Jurkat, Clone E6-1 (cell line): ENCODE measurements at regions not wholly inside any gene's neighbourhood (a gene's known extent, or its start where the extent isn't known, plus 50 kb on each side); places are given as distances from the start of the nearest gene placed in this dataset.

ENCODE experiments used
- DNase-seq: peaks from one replicate; pipeline ENCODE4 v3.0.0-alpha.2; 2011; ENCODE audit warnings: low read depth, low spot score
- H3K4me3 ChIP-seq: 2 replicates; pipeline ENCODE4 v1.5.1; 2011; ENCODE audit warnings: mild to moderate bottlenecking, low read length, control low read depth, moderate library complexity

DNA sequence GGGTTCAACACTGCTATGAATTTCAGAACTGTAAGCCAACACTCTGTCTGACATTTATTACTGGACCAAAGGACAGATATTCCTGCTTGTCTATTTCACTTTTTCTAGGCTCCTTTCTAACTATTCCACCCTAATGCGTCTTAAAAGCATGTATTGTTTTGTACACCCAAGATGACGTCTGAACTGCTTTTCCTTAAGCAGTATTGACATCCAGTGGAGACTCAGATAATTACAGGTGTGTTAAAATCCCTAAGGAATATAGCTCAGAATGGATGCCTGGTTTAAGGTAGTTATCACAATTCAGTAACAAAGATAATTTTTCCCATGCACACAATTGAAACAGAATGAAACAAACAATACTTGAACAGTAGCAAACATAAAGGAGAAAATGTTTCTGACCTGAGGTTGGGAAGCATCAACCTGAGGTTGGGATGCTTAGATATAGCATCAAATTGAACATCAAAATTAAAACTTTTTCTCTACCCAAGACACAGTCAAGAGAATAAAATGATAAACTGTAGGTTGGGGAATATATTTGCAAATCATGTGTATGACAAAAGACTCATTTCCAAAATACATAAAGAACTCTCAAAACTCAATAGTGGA, 93.7 kb upstream of the PTPRR start:
- peak; percentile 20 for DNase-seq

DNA sequence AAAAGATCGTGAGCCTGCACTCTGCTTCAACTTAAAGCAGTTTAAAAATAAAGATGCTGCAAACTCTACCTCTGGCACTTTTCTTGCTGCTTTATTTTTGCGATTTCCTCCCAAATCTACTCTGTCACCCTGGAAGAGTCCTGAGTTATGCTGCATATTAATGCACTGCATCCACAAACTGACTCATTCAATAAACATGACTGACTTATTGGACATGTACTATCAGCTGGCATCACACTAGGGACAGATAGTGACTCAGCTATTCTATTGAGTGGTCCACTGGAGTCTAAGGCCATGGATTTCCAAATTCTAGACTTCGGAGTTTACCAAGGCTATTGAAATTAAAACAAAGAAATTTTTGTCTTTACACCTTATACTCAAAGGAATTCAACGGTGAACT, 90.7 kb upstream of the PTPRR start:
- no peak for DNase-seq
- no peak overlapping the region for H3K4me3 ChIP-seq

More for the DNA sequence above, 93.7 kb upstream of the PTPRR start:
- H3K4me3 ChIP-seq = no peak overlapping the region

DNA sequence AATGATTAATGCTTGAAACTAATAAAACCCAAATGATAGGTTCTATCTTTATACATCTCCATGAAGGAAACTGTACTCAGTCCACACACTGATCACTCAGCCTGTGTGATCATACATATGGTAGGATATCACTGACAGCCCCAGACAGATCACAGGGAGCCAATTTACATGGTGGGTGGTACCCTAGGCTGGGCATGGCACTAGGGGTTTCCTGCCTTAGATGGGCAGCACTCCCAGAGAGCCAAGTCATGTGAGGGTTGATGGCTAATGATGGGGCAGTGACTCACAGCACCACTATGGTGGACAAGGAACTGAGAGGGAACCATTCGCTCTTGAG, 89.6 kb upstream of the PTPRR start:
- DNase-seq = no peak
- no peak overlapping the region for H3K4me3 ChIP-seq

DNA sequence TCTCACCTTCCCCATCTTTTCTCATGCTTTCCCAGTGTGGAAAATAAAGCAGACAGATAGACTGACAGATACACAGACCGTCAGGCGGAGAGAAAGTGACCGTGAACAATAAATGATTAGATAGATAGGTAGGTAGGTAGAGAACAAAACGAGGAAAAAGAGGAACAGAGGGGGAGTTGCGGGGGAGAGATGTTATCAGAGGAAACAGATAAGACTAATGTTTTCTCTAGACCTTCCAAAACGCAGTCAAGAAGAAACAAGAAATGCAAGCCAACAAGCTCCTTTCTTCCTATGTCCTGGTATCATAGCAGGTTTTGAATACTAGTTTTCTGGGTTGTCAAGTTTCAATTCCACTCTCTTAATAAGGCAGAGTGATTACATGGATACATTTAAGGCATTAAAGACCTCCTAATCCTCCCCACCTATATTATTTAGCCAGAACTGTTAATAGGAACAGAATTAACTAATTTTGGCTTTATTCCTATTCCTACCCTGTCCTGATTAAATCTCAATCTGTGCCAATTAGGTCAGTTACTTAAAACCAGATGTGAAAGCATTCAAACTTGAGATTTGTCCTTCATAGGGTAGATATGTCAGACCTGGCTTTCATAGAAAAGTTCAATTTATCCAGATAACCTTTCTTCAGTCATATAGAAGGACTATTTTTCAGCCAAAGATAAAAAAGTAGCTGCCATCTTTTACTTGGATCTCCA, 89.0 kb upstream of the PTPRR start:
- no peak overlapping the region for H3K4me3 ChIP-seq
- peak; percentile 21 for DNase-seq

DNA sequence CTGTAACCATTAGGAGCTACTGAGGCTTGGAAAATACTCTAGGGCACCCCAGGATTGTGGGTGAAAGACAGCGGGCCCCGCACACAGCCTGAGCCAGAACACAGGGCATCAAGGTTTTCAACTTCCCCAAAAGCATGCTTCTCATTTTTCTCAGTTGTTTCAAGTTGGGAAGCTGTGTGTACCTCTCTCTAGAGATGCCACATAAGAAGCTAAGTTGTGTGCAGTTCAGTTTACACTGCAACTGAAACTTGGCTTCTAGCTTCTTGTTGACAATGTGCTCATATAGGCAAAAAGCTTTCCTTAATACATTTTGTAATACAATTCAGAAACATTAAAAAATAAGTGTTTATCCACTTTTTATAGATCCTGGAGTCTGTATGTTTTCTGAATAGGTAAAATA, 88.1 kb upstream of the PTPRR start:
- no peak overlapping the region for H3K4me3 ChIP-seq
- peak; percentile 51 for DNase-seq

DNA sequence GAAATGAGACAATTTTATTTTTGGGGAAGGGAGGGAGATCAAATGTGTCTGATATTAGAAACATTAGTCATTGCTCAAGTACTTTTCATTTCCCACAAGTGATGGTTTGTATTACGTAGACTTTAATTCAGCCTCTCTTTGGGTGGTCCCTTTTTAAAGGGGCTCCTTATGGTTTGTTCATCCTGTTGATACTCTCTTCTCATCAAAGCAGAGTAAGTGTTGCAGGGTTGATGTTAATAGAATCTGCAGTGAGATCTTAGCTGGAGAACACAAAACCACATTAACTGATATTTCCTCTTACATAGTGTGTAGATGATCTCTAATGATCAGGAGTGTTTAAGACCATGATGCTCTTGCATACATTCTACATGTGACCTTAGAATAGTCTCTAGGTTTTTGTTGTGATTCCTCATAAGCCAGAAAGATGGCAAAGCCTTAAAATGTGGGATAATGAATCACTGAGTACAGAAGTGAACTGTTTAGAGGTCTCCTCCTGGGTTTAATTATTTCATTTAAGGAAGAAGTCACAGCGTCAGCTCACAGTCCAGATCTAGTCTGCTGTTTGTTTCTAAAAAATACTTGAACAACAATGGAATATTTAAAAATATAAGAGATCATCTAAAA, 87.4 kb upstream of the PTPRR start:
- H3K4me3 ChIP-seq = no peak overlapping the region
- DNase-seq = peak; percentile 82

DNA sequence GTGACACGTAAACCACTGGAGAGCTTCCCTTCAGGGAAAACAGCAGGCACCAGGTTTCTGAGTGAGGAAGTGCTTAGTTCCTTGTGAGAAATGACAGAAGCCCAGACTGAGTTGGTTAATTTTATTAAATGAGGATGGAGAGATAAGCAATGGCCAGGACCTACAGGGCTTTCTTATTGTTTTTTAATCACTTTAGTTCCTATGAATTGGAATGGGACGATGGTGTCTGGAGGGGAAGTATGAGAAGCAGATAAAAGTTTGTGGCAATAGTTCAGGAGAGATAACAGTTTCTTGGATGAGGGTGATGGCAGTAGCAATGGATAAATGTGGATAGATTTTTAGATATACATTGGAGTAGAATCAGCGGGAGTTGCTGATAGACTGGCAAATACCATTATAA, 86.5 kb upstream of the PTPRR start:
- DNase-seq = no peak
- no peak overlapping the region for H3K4me3 ChIP-seq

DNA sequence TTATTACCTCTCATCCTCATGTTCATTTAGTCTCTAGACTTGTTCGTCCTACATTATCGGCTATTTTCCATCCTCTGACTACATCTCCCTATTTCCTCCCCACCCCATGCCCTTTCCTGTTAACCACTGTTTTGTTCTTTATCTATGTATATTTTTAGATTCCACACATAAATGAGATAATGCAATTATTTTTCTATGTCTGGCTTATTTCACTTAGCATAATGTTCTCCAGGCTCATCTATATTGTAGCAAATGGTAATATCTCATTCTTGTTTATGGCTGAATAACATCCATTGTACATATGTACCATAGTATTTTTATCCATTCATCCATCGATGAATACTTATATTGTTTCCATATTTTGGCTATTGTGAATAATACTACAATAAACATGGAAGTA, 84.6 kb upstream of the PTPRR start:
- DNase-seq = no peak
- no peak overlapping the region for H3K4me3 ChIP-seq

DNA sequence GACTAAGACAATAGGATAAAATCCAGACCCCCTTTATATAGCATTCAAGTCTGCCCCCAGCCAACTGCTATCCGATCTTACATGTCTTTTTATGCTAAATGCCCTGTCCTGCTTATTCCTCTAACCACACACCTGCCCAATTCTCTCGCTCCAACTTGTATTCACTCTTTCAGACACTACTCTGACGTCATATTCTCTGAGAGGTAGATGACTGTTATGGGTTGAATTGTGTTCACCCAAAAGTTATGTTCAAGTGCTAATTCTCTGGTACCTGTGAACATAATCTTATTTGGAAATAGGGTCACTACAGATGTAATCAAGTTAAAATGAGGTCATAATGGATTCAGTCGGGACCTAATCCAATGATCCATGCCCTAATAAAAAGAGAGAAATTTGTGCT, 84.0 kb upstream of the PTPRR start:
- DNase-seq = no peak
- no peak overlapping the region for H3K4me3 ChIP-seq

DNA sequence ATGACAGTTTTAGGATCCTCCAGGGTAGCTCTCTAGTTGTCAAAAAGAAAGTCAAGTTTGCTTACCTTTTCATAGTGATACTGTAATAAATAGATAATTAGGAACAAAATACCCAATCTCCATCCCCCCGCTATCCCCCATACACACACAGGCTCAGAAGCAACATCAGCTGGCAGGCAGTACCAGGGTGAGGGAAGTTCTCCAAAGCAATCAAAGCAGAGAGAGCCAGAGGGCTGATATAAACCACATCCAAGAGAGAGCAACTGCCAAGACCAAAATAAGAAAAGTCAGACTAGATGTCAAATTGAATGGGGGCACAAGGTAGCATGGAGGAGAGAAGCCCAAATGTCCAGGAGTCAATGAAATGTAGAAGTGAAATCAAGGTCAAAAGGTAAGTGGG, 80.2 kb upstream of the PTPRR start:
- peak; percentile 55 for DNase-seq

DNA sequence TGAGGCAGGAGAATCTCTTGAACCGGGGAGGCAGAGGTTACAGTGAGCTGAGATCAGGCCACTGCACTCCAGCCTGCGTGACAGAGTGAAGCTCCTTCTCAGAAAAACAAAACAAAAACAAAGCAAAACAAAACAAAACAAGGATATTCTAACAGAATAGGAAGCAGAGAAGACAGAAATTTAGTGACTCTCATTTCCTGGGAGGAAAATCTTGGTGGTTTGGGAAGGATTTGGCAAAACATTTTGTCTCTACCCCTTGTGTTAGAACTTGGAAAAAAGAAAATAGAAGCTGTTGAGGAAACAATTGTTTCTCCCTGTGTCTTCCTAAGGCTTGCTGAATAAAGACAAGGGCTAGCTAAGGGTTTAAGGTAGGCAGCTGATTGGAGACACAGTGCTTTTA, 79.7 kb upstream of the PTPRR start:
- H3K4me3 ChIP-seq = no peak overlapping the region
- DNase-seq = no peak

More for the DNA sequence above, 80.2 kb upstream of the PTPRR start:
- H3K4me3 ChIP-seq = no peak overlapping the region

DNA sequence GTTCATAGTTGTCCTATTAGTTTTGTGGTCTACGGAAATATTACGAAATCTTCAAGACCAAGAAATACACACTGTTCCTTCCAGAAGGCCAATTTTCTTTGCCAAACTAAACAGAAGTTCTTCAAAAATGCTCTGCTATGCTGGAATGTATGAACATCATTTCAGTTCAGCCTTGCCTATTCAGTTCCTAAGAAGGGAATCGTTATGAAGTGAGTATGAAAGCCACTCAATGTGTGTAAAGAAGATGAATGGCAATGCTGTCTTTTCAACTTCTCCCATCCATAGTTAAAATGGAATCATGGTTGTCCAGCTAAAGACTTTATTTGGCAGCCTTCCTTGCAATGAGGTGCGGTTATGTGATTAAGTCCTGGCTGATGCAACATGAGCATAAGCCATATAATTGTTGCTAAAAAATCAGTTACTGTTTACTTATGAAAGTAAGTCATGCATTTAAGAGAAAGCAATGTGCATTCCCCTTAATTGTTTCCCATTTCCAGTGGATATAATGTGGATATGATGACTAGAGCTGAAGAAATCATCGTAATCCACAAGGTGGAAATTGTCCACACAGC, 73.8 kb upstream of the PTPRR start:
- no peak for DNase-seq
- no peak overlapping the region for H3K4me3 ChIP-seq

DNA sequence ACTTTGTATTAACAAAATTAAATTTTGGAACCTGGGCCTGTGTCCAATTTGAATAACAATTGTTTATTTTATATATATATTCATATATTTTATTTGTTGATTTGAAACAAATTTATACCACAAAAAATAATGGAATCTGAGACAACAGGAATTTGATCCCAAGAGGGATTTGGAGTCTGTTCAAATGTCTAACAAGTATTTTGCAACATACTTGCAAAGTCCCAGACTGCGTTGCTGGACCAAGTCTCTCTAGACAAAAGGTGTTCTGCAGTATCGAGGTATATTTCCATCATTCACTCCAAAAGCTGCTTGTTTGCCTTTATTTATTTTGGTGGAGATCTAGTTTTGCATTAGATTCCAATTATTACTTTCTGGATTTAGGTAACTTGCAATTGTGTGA, 68.7 kb upstream of the PTPRR start:
- DNase-seq = no peak

DNA sequence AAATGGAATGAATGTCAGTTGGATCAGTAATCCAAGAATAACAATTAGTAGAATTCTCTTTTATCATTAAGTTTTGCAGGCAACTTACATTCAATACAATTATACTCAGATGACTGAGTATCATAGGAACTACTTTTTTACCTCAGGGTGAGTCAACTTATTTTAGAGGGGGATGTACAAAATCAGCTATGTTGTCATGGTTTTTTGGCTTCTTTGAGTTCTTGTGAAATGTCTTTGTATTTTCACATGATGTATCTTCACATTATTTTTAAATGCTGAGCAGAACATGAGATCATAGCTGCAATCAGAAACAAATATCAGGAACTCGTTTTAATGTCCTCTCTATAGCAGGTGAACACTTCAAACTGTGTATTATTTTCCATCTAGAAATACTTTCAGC, 65.3 kb upstream of the PTPRR start:
- no peak overlapping the region for H3K4me3 ChIP-seq
- DNase-seq = no peak

More for the DNA sequence above, 68.7 kb upstream of the PTPRR start:
- no peak overlapping the region for H3K4me3 ChIP-seq

DNA sequence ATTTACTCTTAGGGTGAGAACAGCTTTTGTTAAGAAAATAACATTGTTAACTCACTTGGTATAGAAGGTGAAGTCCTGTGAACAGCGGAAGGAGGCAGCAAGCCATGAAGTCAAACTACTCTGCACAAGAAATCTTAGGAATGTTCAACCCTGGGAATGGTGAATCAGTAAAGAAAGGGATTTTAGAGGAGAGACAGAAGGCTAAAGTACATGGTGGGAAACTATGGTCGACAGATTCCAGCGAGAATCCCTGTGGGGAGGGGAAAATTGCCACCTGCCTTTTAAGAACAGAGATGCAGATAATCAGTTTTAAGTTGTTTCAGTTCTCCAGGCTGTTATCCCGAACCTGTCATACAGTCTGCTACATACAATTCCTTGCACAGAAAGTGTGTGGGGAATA, 63.2 kb upstream of the PTPRR start:
- no peak overlapping the region for H3K4me3 ChIP-seq
- no peak for DNase-seq

DNA sequence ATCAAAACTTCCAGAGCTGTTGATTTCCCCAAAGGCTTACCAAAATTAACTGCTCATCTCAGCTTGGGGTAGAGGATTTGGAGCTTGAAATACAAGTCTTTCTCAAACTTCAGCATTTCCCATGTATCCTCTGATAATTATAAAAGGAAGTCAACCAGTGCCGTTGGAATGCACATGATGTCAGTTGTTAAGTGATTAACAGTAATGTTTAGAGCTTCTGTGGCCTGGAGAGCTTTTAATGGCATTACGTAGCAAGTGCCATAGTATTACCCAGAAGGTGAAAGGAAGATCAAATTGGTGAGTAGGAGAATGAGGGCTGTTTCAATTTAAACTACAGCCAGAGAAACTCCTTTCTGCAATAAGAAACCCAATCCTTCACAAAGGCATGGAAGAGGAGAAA, 62.5 kb upstream of the PTPRR start:
- no peak for DNase-seq
- no peak overlapping the region for H3K4me3 ChIP-seq

DNA sequence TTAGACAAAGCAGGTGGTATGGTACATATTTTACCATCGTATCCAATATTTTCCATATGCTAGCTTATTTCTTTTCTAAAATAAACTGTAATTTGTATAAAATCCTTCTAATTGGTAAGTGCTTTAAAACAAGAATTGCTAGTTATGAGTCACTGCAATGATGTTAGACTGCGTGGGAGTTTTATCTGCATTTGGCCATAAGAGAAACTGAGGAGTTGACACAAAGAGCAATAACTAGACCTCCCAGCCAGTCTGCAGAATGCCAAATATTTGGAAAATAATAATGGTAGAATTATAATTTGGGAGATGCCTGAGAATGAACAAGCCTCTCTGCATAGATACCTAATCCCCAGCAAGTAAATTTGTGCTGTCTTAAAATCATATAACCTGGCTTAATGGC, 61.7 kb upstream of the PTPRR start:
- no peak for DNase-seq
- H3K4me3 ChIP-seq = no peak overlapping the region

DNA sequence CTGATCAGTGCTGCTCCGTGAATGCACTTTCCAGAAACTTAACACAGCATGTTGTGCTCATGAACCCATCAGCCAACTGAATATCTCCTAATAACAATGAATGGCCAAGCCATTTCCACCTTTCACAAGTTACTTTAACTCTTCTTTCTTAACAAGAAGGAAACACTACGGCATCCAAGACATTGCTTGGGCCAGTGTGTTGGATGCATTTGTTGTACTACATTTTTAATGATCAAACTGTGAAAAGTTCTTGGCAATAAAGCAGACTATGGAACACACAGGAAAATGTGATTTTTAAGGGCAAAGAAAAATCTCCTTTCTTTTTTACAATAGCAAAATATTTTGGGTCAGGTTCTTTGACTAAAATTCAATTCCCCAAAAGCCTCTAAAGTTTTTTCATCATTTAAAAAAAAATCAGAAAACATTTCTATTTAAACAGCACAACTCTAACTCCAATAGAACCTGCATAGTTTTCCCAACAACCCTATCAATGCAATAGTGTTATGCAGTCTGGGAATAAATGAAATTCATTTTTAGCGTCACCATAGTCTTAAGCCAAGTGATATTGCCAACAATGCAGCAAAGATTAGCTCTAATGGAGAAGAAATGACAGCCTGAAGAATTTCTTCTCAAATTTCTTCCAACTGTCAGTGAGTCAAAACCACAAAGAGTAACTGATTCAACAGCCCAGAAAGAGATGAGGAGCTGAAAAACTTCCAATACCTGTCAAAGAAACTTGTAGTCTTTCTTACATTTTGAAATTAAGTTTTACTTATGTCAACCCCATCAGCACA, 50.7 kb upstream of the PTPRR start:
- DNase-seq = no peak
- H3K4me3 ChIP-seq = no peak overlapping the region
